Heart left ventricle (tissue), 16 donors: ENCODE measurements at regions not wholly inside any gene's neighbourhood (a gene's known extent, or its start where the extent isn't known, plus 50 kb on each side); places are given as distances from the start of the nearest gene placed in this dataset.

Source experiments
- ATAC-seq, 4 donors: fragments of 200-7000 bp; cut with Tn5 transposase; one replicate each; pipeline ENCODE4 v1.9.1; 2020 to 2022; ENCODE audit warnings: moderate library complexity in 4 of 4, mild to moderate bottlenecking in 3 of 4, moderate number of reproducible peaks in 1 of 4
- DNase-seq, 5 donors: peaks; one replicate each; pipeline ENCODE4 v3.0.0-alpha.2; 2020
- H3K27ac ChIP-seq, 12 donors: fragments of 200-600 bp; sonication (generic) in 4 of 12; one replicate each; pipeline versions ENCODE4 v1.5.0 to v1.8.0; 2016 to 2022; ENCODE audit warnings: mild to moderate bottlenecking in 2 of 12
- H3K27me3 ChIP-seq, 9 donors: fragments of 200-600 bp; sonication (generic) in 2 of 9; one replicate each; pipeline versions ENCODE4 v1.5.1 to v1.8.0; 2016 to 2022; ENCODE audit warnings: mild to moderate bottlenecking in 3 of 9
- H3K36me3 ChIP-seq, 9 donors: fragments of 200-600 bp; sonication (generic) in 2 of 9; one replicate each; pipeline versions ENCODE4 v1.5.0 to v1.8.0; 2018 to 2022; ENCODE audit warnings: mild to moderate bottlenecking in 2 of 9
- H3K4me1 ChIP-seq, 12 donors: fragments of 200-600 bp; sonication (generic) in 4 of 12; one replicate each; pipeline versions ENCODE4 v1.5.0 to v1.8.0; 2016 to 2022; ENCODE audit warnings: mild to moderate bottlenecking in 3 of 12
- H3K4me3 ChIP-seq, 12 donors: fragments of 200-600 bp; sonication (generic) in 4 of 12; one replicate each; pipeline versions ENCODE4 v1.5.0 to v1.8.0; 2017 to 2022; ENCODE audit warnings: mild to moderate bottlenecking in 9 of 12, moderate library complexity in 4 of 12
- H3K9me3 ChIP-seq, 12 donors: fragments of 200-600 bp; sonication (generic) in 4 of 12; one replicate each; pipeline versions ENCODE4 v1.5.0 to v1.8.0; 2016 to 2022; ENCODE audit warnings: mild to moderate bottlenecking in 1 of 12
- POLR2A ChIP-seq, 2 donors: fragments of 450-650 bp; IDR thresholded peaks; one replicate each; pipeline ENCODE4 v1.6.1; 2017; ENCODE audit warnings: antibody characterized with exemption in 2 of 2, mild to moderate bottlenecking in 2 of 2, moderate library complexity in 2 of 2
- WGBS, 4 donors: extraction: QIAGEN DNeasy Blood & Tissue Kit in 2 of 4; methylation state at CpG; one replicate each; pipeline versions ENCODE4 v1.1.5 to v1.1.7; 2013 to 2018; 5-methylcytosine and 5-hydroxymethylcytosine counted together
- intact Hi-C, 10 donors: fragments of 100-400 bp; cut with DNase I; formaldehyde crosslinking; loops; one replicate each; pipeline versions ENCODE4 v1.11.1 to v1.14.2; 2022
- TF ChIP-seq, protein P1 (sequence below), 12 donors: fragments of 200-600 bp; sonication (generic) in 4 of 12; IDR thresholded peaks; one replicate each; pipeline versions ENCODE4 v1.5.0 to v1.8.0; 2018 to 2022; ENCODE audit warnings: antibody characterized with exemption in 12 of 12, mild to moderate bottlenecking in 5 of 12
- donor health status: ischemic (EF 13 %, LVEDD 7.1; RV severe dilation, severe dysfunction).
- donor health status: healthy with polysubstance abuse.
- donor health status: DM: no; HTN: yes; CAD: no.
- donor health status: DM: no; HTN: no; CAD: no.
- donor health status: ischemic (EF 25% LVEDD 6.9; RV normal size, moderate dysfunction).
- donor health status: ischemic (EF 25% LVEDD 5.7; RV mildly dilated, moderate dysfunction).
- donor health status: healthy.
- donor health status: DM: yes; HTN: yes; CAD: no.
- donor health status: ischemic (EF 35%, LVEDD 5.7; RV mildly dilated, moderate dysfunction).
- donor health status: nonischemic (EF 11% LVEDD 7.7; RV severe dilation, severe dysfunction).
- donor health status: DM: yes; HTN: yes; CAD: no.
- donor health status: PGD.
- donor health status: ischemic (EF 29% LVEDD 5.4; RV normal size, mild dysfunction).
- donor health status: nonischemic (EF 23%, LVEDD 6.1; RV moderate dilation, normal function).

DNA sequence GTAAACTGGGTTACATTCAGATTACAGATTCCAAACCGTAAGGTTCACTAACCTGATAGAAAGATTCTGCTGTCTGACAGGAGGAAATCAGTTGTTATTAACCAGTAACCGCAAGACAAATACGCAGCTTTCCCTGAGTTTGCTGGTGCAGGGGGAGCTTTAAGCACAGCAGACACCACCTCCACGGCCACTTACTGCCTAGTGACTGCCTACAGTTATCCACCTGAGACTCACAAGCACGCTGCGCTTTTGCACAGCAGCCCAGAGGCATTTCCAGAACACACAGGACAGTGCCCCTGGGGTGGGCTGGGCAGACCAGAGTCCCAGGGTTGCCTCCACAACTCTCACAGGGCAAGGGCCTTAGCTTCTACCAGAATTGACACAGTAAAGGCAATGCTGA is 90.9 kb downstream of the CTTN start:
- no peaks in the 10 kb centered on the region for H3K27me3 ChIP-seq
- H3K4me3 ChIP-seq, result no peak overlapping the region
- no peaks in the 10 kb centered on the region for H3K36me3 ChIP-seq
- H3K27ac ChIP-seq, result no peak overlapping the region
- WGBS, 4 donors, result 89 to 94% (median 91%) methylated on average over 6 of the region's 6 CpGs
- peaks cover 0 to 16% (median 5%) of the 10 kb centered on the region in 12 donors for H3K9me3 ChIP-seq
- no peak for TF ChIP-seq POLR2A (IDR thresholded peaks at IDR 0.05)
- TF ChIP-seq, protein P1, sequence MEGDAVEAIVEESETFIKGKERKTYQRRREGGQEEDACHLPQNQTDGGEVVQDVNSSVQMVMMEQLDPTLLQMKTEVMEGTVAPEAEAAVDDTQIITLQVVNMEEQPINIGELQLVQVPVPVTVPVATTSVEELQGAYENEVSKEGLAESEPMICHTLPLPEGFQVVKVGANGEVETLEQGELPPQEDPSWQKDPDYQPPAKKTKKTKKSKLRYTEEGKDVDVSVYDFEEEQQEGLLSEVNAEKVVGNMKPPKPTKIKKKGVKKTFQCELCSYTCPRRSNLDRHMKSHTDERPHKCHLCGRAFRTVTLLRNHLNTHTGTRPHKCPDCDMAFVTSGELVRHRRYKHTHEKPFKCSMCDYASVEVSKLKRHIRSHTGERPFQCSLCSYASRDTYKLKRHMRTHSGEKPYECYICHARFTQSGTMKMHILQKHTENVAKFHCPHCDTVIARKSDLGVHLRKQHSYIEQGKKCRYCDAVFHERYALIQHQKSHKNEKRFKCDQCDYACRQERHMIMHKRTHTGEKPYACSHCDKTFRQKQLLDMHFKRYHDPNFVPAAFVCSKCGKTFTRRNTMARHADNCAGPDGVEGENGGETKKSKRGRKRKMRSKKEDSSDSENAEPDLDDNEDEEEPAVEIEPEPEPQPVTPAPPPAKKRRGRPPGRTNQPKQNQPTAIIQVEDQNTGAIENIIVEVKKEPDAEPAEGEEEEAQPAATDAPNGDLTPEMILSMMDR (IDR thresholded peaks at IDR 0.05), result no peak
- intact Hi-C loops, result no loop called here
- no peaks in the 10 kb centered on the region for H3K4me1 ChIP-seq
- ATAC-seq (no peak), DNase-seq (peak in 3 of 5 donors; percentile 13 to 17 (median 16))

GRCh38 chr11:70490208-70490607 is 91.9 kb downstream of the CTTN start:
- intact Hi-C loops, result no loop called here
- Histone ChIP-seq H3K27me3 (no peaks in the 10 kb centered on the region), H3K27ac (no peak overlapping the region), H3K36me3 (no peaks in the 10 kb centered on the region), H3K4me1 (no peaks in the 10 kb centered on the region), H3K4me3 (no peak overlapping the region), H3K9me3 (peaks cover 0 to 16% (median 5%) of the 10 kb centered on the region in 12 donors)
- TF ChIP-seq, protein P1 (IDR thresholded peaks at IDR 0.05), result no peak
- no peak for TF ChIP-seq POLR2A (IDR thresholded peaks at IDR 0.05)
- WGBS, 4 donors, result 93 to 99% (median 95%) methylated on average over 12 to 13 of the region's 13 CpGs
- ATAC-seq, result no peak
- peak in 2 of 5 donors; percentile 7 to 15 for DNase-seq

DNA sequence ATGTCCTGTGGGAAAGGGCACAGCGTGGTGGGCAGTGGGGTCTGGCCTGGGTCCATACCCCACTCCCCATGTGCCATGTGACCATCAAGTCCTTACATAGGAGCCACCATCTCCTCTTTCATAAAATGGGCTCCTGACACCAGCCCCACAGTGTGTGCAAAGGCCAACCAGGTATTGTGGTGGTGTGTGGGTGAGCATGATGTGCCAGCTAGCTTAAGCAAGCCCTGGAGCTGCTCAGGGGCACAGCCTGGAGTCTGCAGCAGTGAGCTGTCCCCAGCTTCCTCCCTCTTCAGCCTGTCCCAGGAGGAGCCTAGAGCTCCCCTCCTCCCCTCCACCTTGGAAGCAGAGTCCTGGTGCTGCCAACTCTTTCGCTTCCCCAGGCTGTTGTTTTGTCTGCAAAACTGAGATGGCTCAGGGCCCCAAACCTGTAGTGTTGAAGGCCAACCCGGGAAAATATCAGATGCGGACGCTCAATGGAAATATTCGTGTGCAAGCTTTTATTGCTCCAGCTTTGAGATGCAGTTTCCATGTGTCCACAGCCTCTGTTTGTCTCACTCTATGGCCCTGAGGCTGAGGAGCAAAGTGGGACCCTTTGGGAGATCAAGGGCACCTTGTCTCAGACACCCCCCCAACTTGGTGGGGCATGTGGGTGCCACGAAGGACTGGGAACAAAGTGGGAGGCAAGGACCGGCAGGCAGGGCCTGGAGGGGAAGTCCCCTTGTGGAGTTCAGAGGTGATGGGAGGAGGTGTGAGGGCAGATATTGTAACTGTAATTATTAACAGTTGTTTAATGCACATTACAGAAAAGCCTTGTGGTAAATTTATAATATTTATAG is 92.6 kb downstream of the CTTN start:
- DNase-seq (peak in 2 of 5 donors; percentile 19 to 28), ATAC-seq (no peak)
- no peaks in the 10 kb centered on the region for H3K4me1 ChIP-seq
- whole genome bisulfite sequencing, 4 donors, result 79 to 94% (median 85%) methylated on average over 7 to 8 of the region's 8 CpGs
- intact Hi-C loops, result no loop called here
- H3K27ac ChIP-seq, result no peak overlapping the region
- peaks cover 0 to 16% (median 5%) of the 10 kb centered on the region in 12 donors for H3K9me3 ChIP-seq
- no peaks in the 10 kb centered on the region for H3K36me3 ChIP-seq
- H3K27me3 ChIP-seq, result no peaks in the 10 kb centered on the region
- TF ChIP-seq POLR2A (IDR thresholded peaks at IDR 0.05), result no peak
- TF ChIP-seq, protein P1 (IDR thresholded peaks at IDR 0.05), result no peak
- H3K4me3 ChIP-seq, result no peak overlapping the region

GRCh38 chr11:70491696-70492472 is 93.6 kb downstream of the CTTN start:
- Histone ChIP-seq H3K27ac (no peak overlapping the region), H3K4me3 (no peak overlapping the region), H3K9me3 (peaks cover 0 to 16% (median 5%) of the 10 kb centered on the region in 12 donors), H3K36me3 (no peaks in the 10 kb centered on the region), H3K27me3 (no peaks in the 10 kb centered on the region), H3K4me1 (no peaks in the 10 kb centered on the region)
- TF ChIP-seq, protein P1 (IDR thresholded peaks at IDR 0.05), result no peak
- TF ChIP-seq POLR2A (IDR thresholded peaks at IDR 0.05), result no peak
- DNase-seq (peak in 2 of 5 donors; percentile 14 to 36), ATAC-seq (no peak)
- 87 to 94% (median 93%) methylated on average over 15 to 30 of the region's 30 CpGs for WGBS, 4 donors
- intact Hi-C loops, result no loop called here
